GM12878 (cell line): ENCODE measurements at regions not wholly inside any gene's neighbourhood (a gene's known extent, or its start where the extent isn't known, plus 50 kb on each side); places are given as distances from the start of the nearest gene placed in this dataset.

Source experiments
- ATAC-seq: fragments of 200-7000 bp; cut with Tn5 transposase; 3 replicates; pipeline ENCODE4 v1.9.1; 2020; ENCODE audit warnings: mild to moderate bottlenecking, moderate library complexity
- BruUV-seq: library from RNA; stranded (reverse); fragments of 400-500 nt; replicated peaks from 2 replicates; lab custom pipeline; 2021; lab: Mats Ljungman, UMichigan
- CTCF ChIA-PET: fragments of 300-600 bp; sonication (Branson Sonifier 250); formaldehyde crosslinking; extraction: SDS; loops from one replicate; lab custom pipeline; 2021; ENCODE audit warnings: inconsistent platforms; lab: Yijun Ruan, JAX
- POLR2A ChIA-PET: fragments of 350-600 bp; formaldehyde crosslinking; extraction: SDS; loops from one replicate; lab custom pipeline; 2021; ENCODE audit warnings: inconsistent platforms; lab: Charles Lee
- RAD21 ChIA-PET: fragments of 300-600 bp; sonication (Branson Sonifier 250); formaldehyde crosslinking; loops from one replicate; lab custom pipeline; 2023; ENCODE audit warnings: antibody characterized with exemption; ENCODE audit not compliant: unreplicated experiment; lab: Charles Lee
- SMC1A ChIA-PET: fragments of 300-600 bp; sonication (Branson Sonifier 250); formaldehyde crosslinking; loops from one replicate; lab custom pipeline; 2023; ENCODE audit not compliant: unreplicated experiment, uncharacterized antibody; lab: Charles Lee
- DNase-seq: peaks from one replicate; pipeline ENCODE4 v3.0.0-alpha.2; 2011; ENCODE audit warnings: low read depth, low spot score
- FAIRE-seq: peaks from 3 replicates; lab custom pipeline; 2011; peaks lifted over from hg19 to GRCh38; lab: Jason Lieb, UNC
- H2AFZ ChIP-seq: 2 replicates; pipeline ENCODE4 v1.6.0; 2011; ENCODE audit warnings: low read depth, low read length, control low read depth; ENCODE audit not compliant: control insufficient read depth
- H3K27ac ChIP-seq: 2 replicates; pipeline ENCODE4 v1.5.1; 2011; ENCODE audit warnings: control low read depth; ENCODE audit not compliant: control insufficient read depth, insufficient read depth
- H3K27me3 ChIP-seq, 2 experiments: replicated peaks in 1 of 2; 2 replicates each; pipeline versions ENCODE4 v1.6.0 to v1.6.1; 2011; ENCODE audit warnings: low read length in 1 of 2; ENCODE audit not compliant: control insufficient read depth in 2 of 2, insufficient read depth in 2 of 2
- H3K36me3 ChIP-seq, 2 experiments: 2 replicates each; pipeline ENCODE4 v1.5.1; 2011; ENCODE audit warnings: low read length in 1 of 2; ENCODE audit not compliant: control insufficient read depth in 2 of 2, insufficient read depth in 2 of 2
- H3K4me1 ChIP-seq: 2 replicates; pipeline ENCODE4 v1.6.1; 2011; ENCODE audit warnings: mild to moderate bottlenecking, low read length, moderate library complexity, mixed read lengths; ENCODE audit not compliant: control insufficient read depth, insufficient read depth
- H3K4me2 ChIP-seq: 2 replicates; pipeline ENCODE4 v1.6.0; 2011; ENCODE audit warnings: control low read depth; ENCODE audit not compliant: control insufficient read depth, insufficient read depth
- H3K4me3 ChIP-seq: fragments of 200-600 bp; sonication (generic); 2 replicates; pipeline ENCODE4 v1.5.1; 2016
- H3K79me2 ChIP-seq: 2 replicates; pipeline ENCODE4 v1.6.0; 2011; ENCODE audit warnings: low read length; ENCODE audit not compliant: control insufficient read depth, insufficient read depth
- H3K9ac ChIP-seq: 2 replicates; pipeline ENCODE4 v1.8.0; 2011; ENCODE audit warnings: low read length, control low read depth, mixed read lengths; ENCODE audit not compliant: control insufficient read depth, insufficient read depth
- H3K9me3 ChIP-seq: replicated peaks from 3 replicates; pipeline ENCODE4 v1.5.1; 2011; ENCODE audit warnings: mild to moderate bottlenecking, low read length; ENCODE audit not compliant: control insufficient read depth, insufficient read depth
- H4K20me1 ChIP-seq: 2 replicates; pipeline ENCODE4 v1.6.0; 2011; ENCODE audit not compliant: control insufficient read depth, insufficient read depth
- BCL11A ChIP-seq: IDR thresholded peaks from 2 replicates; pipeline ENCODE4 v1.6.1; 2011; ENCODE audit warnings: low read depth, low read length
- CBFB ChIP-seq: IDR thresholded peaks from 2 replicates; pipeline ENCODE4 v1.6.1; 2016; ENCODE audit warnings: antibody characterized with exemption, low read depth
- CBX5 ChIP-seq: sonication (generic); IDR thresholded peaks from 2 replicates; pipeline ENCODE4 v1.6.1; 2016; ENCODE audit warnings: low read depth, moderate library complexity, mild to moderate bottlenecking, inconsistent platforms
- HCFC1 ChIP-seq: fragments of 150-350 bp; IDR thresholded peaks from 2 replicates; pipeline ENCODE4 v1.6.1; 2014; ENCODE audit warnings: low read length
- IRF4 ChIP-seq: IDR thresholded peaks from 2 replicates; pipeline ENCODE4 v1.6.1; 2011; ENCODE audit warnings: low read depth, low read length
- KLF5 ChIP-seq: fragments of 450-650 bp; IDR thresholded peaks from 2 replicates; pipeline ENCODE4 v1.6.1; 2014; ENCODE audit warnings: mild to moderate bottlenecking; ENCODE audit not compliant: partially characterized antibody
- NFIC ChIP-seq: IDR thresholded peaks from 2 replicates; pipeline ENCODE4 v1.6.1; 2012; ENCODE audit warnings: low read depth, mild to moderate bottlenecking, inconsistent platforms, low read length, moderate library complexity
- POLR2A ChIP-seq: IDR thresholded peaks from 2 replicates; pipeline ENCODE4 v1.6.1; 2011; ENCODE audit warnings: low read depth, mild to moderate bottlenecking, low read length
- SREBF1 ChIP-seq: IDR thresholded peaks from 2 replicates; pipeline ENCODE4 v1.6.1; 2012; ENCODE audit warnings: mild to moderate bottlenecking, low read length
- TARDBP ChIP-seq: IDR thresholded peaks from 2 replicates; pipeline ENCODE4 v1.6.1; 2016; ENCODE audit warnings: borderline replicate concordance
- ZBTB4 ChIP-seq: fragments of 450-650 bp; formaldehyde crosslinking; IDR thresholded peaks from 2 replicates; pipeline ENCODE4 v1.4.0; 2022; ENCODE audit warnings: mild to moderate bottlenecking, moderate library complexity
- WGBS: methylation state at CpG from one replicate; pipeline ENCODE4 v1.1.6; 2016; ENCODE audit warnings: low lambda C conversion rate; ENCODE audit not compliant: insufficient replicate concordance, insufficient coverage; ENCODE audit errors: missing lambda C conversion rate; 5-methylcytosine and 5-hydroxymethylcytosine counted together
- in situ Hi-C: fragments of 300-500 bp; cut with MboI; formaldehyde crosslinking; loops from 9 replicates; pipeline ENCODE4 v1.14.3; 2018; ENCODE audit warnings: mixed read lengths
- intact Hi-C: fragments of 100-400 bp; cut with micrococcal nuclease; formaldehyde crosslinking; loops from one replicate; pipeline ENCODE4 v1.14.2; 2022; ENCODE audit not compliant: unreplicated experiment

GRCh38 chr3:132124096-132124495 lies 89.3 kb upstream of the CPNE4 start:
- no peak overlapping the region for H3K27ac ChIP-seq
- intact Hi-C loops = no loop called here
- FAIRE-seq = no peak
- no peaks in the 10 kb centered on the region for H3K79me2 ChIP-seq
- no peaks in the 10 kb centered on the region for H3K27me3 ChIP-seq
- SMC1A ChIA-PET = no interaction called here
- DNase-seq = no peak
- H3K9ac ChIP-seq = no peak overlapping the region
- POLR2A ChIA-PET = no interaction called here
- H3K9me3 ChIP-seq = no peaks in the 10 kb centered on the region
- CTCF ChIA-PET = no interaction called here
- no peaks in the 10 kb centered on the region for H4K20me1 ChIP-seq
- no peak overlapping the region for H3K4me3 ChIP-seq
- no peaks in the 10 kb centered on the region for H3K4me1 ChIP-seq
- RAD21 ChIA-PET = no interaction called here
- 11% methylated on average over 3 of the region's 3 CpGs for WGBS
- H3K36me3 ChIP-seq = no peaks in the 10 kb centered on the region
- no TSS peak for BruUV-seq
- in situ Hi-C loops = no loop called here
- TF ChIP-seq SREBF1 (no peak), NFIC (no peak), IRF4 (no peak), ZBTB4 (CRISPR knock-in tag) (no peak), TARDBP (no peak), HCFC1 (no peak), BCL11A (no peak), KLF5 (no peak), CBX5 (no peak), CBFB (no peak), POLR2A (no peak)
- ATAC-seq = no peak
- no peak overlapping the region for H3K4me2 ChIP-seq
- no peak overlapping the region for H2AFZ ChIP-seq
